ENCODE measurements at regions not wholly inside any gene's neighbourhood (a gene's known extent, or its start where the extent isn't known, plus 50 kb on each side); places are given as distances from the start of the nearest gene placed in this dataset.

DNA sequence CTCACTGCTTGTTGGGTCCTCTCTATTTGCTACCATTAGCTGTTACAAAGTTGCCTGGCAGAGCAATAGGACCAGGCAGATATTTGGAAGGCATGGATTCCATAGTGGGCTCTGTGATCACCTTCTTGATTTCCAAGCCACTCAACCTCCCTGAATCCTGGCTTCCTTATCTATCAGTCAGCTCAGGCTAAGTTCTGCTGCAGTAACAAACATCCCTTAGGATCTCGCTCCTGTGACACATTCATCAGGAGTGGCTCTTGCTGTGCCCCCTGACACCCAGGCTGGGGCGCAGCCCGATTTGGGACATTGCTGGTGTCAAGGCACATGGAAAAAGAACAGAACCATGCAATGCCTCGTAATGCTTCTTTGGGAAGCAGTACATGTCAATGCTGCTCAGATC lies 503.9 kb downstream of the TBC1D22A start:
- DNase-seq (ENCODE audit: low read depth, low spot score), result no peak
- H3K4me1 ChIP-seq (ENCODE audit: control insufficient read depth, insufficient read depth, low read length), result no peaks in the 10 kb centered on the region
- H3K27me3 ChIP-seq (ENCODE audit: control insufficient read depth, insufficient read depth, low read length), result no peaks in the 10 kb centered on the region
- H3K4me3 ChIP-seq (ENCODE audit: low read depth in 2 of 2, low read length in 2 of 2), result no peak overlapping the region
- intact Hi-C loops (cut with micrococcal nuclease; ENCODE audit: unreplicated experiment), result no loop called here
- H3K9me3 ChIP-seq (ENCODE audit: control insufficient read depth, insufficient read depth, low read depth, low read length), result no peaks in the 10 kb centered on the region
- in situ Hi-C loops (cut with HindIII; ENCODE audit: low pct_unique_long_range_greater_than_20kb, low sequenced_read_pairs), result no loop called here
- POLR2A ChIA-PET, result no interaction called here
- no TSS peak for BruUV-seq (replicated peaks)
- no peak overlapping the region for H3K27ac ChIP-seq (ENCODE audit: low read length)
- H3K36me3 ChIP-seq (ENCODE audit: control insufficient read depth, insufficient read depth, low read length), result no peaks in the 10 kb centered on the region
- no peak for ATAC-seq
- CTCF ChIA-PET, result no interaction called here
- no peak for TF ChIP-seq SIN3A (IDR thresholded peaks at IDR 0.05; ENCODE audit: borderline replicate concordance, insufficient read depth, low read depth, low read length)
- no peak for TF ChIP-seq POLR2AphosphoS5 (IDR thresholded peaks at IDR 0.05; ENCODE audit: low read depth, low read length)
- no peak for TF ChIP-seq CTCF (IDR thresholded peaks at IDR 0.05)
- no peak for TF ChIP-seq TCF7L2 (IDR thresholded peaks at IDR 0.05; ENCODE audit: low read depth, low read length)
- no peak for TF ChIP-seq REST (IDR thresholded peaks at IDR 0.05; ENCODE audit: insufficient read depth in 1 of 2, low read depth in 2 of 2, low read length in 1 of 2)

DNA sequence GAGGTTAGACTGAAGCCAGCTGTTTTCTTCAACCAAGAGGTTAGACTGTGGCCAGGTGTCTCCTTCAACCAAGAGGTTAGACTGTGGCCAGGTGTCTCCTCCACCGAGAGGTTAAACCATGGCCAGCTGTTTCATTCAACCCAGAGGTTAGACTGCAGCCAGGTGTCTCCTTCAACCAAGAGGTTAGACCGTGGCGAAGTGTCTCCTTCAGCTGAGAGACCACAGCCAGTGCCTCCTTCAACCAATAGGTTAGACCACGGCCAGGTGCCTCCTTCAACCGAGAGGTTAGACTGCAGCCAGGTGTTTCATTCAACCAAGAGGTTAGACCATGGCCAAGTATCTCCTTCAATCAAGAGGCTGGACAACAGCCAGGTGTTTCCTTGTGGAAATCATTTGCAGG lies 498.1 kb downstream of the TBC1D22A start:
- intact Hi-C loops (cut with micrococcal nuclease; ENCODE audit: unreplicated experiment), result no loop called here
- POLR2A ChIA-PET, result no interaction called here

More for the DNA sequence above, 498.1 kb downstream of the TBC1D22A start:
- in situ Hi-C loops (cut with HindIII; ENCODE audit: low pct_unique_long_range_greater_than_20kb, low sequenced_read_pairs), result no loop called here
- BruUV-seq (replicated peaks), result no TSS peak
- H3K9me3 ChIP-seq (ENCODE audit: control insufficient read depth, insufficient read depth, low read depth, low read length), result no peaks in the 10 kb centered on the region
- no peak overlapping the region for H3K4me3 ChIP-seq (ENCODE audit: low read depth in 2 of 2, low read length in 2 of 2)
- no peaks in the 10 kb centered on the region for H3K4me1 ChIP-seq (ENCODE audit: control insufficient read depth, insufficient read depth, low read length)
- no peak overlapping the region for H3K27ac ChIP-seq (ENCODE audit: low read length)
- DNase-seq (ENCODE audit: low read depth, low spot score) (no peak), ATAC-seq (no peak)
- no peaks in the 10 kb centered on the region for H3K36me3 ChIP-seq (ENCODE audit: control insufficient read depth, insufficient read depth, low read length)
- no peak for TF ChIP-seq TCF7L2 (IDR thresholded peaks at IDR 0.05; ENCODE audit: low read depth, low read length)
- no peak for TF ChIP-seq REST (IDR thresholded peaks at IDR 0.05; ENCODE audit: insufficient read depth in 1 of 2, low read depth in 2 of 2, low read length in 1 of 2)
- TF ChIP-seq CTCF (IDR thresholded peaks at IDR 0.05), result no peak
- TF ChIP-seq SIN3A (IDR thresholded peaks at IDR 0.05; ENCODE audit: borderline replicate concordance, insufficient read depth, low read depth, low read length), result no peak
- TF ChIP-seq POLR2AphosphoS5 (IDR thresholded peaks at IDR 0.05; ENCODE audit: low read depth, low read length), result no peak
- CTCF ChIA-PET, result no interaction called here
- H3K27me3 ChIP-seq (ENCODE audit: control insufficient read depth, insufficient read depth, low read length), result no peaks in the 10 kb centered on the region

All from Panc1 (cell line).